ENCODE measurements at regions not wholly inside any gene's neighbourhood (a gene's known extent, or its start where the extent isn't known, plus 50 kb on each side); places are given as distances from the start of the nearest gene placed in this dataset.

- no peak for TF ChIP-seq CTCF (IDR thresholded peaks at IDR 0.05; ENCODE audit: borderline replicate concordance, extremely low read depth, insufficient read depth)
- H3K4me1 ChIP-seq (ENCODE audit: control insufficient read depth in 2 of 3, insufficient read depth in 2 of 3, low read depth in 1 of 3, low read length in 3 of 3): no peaks in the 10 kb centered on the region
- no peaks in the 10 kb centered on the region for H3K9me3 ChIP-seq (ENCODE audit: control insufficient read depth in 2 of 3, insufficient read depth in 1 of 3, low read length in 3 of 3)
- no peaks in the 10 kb centered on the region for H3K27me3 ChIP-seq (ENCODE audit: control insufficient read depth, insufficient read depth, low read length)
- FAIRE-seq (no peak), DNase-seq (no peak)
- no peak overlapping the region for H3K27ac ChIP-seq (ENCODE audit: low read depth in 2 of 2, low read length in 2 of 2)
- intact Hi-C loops (cut with DNase I): no loop called here
- H3K4me3 ChIP-seq (ENCODE audit: low read length in 3 of 3): no peak overlapping the region
- no peak overlapping the region for H3K9ac ChIP-seq (ENCODE audit: low read length in 3 of 3)
- H3K36me3 ChIP-seq (ENCODE audit: control insufficient read depth in 2 of 3, insufficient read depth in 3 of 3, low read length in 3 of 3): no peaks in the 10 kb centered on the region
Measured at GRCh38 chr14:84704601-84705000, 825.3 kb upstream of the FLRT2 start.

- no peak for TF ChIP-seq CTCF (IDR thresholded peaks at IDR 0.05; ENCODE audit: borderline replicate concordance, extremely low read depth, insufficient read depth)
- FAIRE-seq (no peak), DNase-seq (no peak)
- Histone ChIP-seq H3K4me1 (ENCODE audit: control insufficient read depth in 2 of 3, insufficient read depth in 2 of 3, low read depth in 1 of 3, low read length in 3 of 3) (no peaks in the 10 kb centered on the region), H3K27ac (ENCODE audit: low read depth in 2 of 2, low read length in 2 of 2) (no peak overlapping the region), H3K4me3 (ENCODE audit: low read length in 3 of 3) (no peak overlapping the region), H3K9me3 (ENCODE audit: control insufficient read depth in 2 of 3, insufficient read depth in 1 of 3, low read length in 3 of 3) (no peaks in the 10 kb centered on the region), H3K36me3 (ENCODE audit: control insufficient read depth in 2 of 3, insufficient read depth in 3 of 3, low read length in 3 of 3) (no peaks in the 10 kb centered on the region), H3K27me3 (ENCODE audit: control insufficient read depth, insufficient read depth, low read length) (no peaks in the 10 kb centered on the region), H3K9ac (ENCODE audit: low read length in 3 of 3) (no peak overlapping the region)
- intact Hi-C loops (cut with DNase I): no loop called here
Measured at GRCh38 chr14:84707830-84708229, 822.1 kb upstream of the FLRT2 start.

- FAIRE-seq (no peak), DNase-seq (no peak)
- H3K4me1 ChIP-seq (ENCODE audit: control insufficient read depth in 2 of 3, insufficient read depth in 2 of 3, low read depth in 1 of 3, low read length in 3 of 3): no peaks in the 10 kb centered on the region
- TF ChIP-seq CTCF (IDR thresholded peaks at IDR 0.05; ENCODE audit: borderline replicate concordance, extremely low read depth, insufficient read depth): no peak
- no peaks in the 10 kb centered on the region for H3K9me3 ChIP-seq (ENCODE audit: control insufficient read depth in 2 of 3, insufficient read depth in 1 of 3, low read length in 3 of 3)
- no peaks in the 10 kb centered on the region for H3K27me3 ChIP-seq (ENCODE audit: control insufficient read depth, insufficient read depth, low read length)
- H3K4me3 ChIP-seq (ENCODE audit: low read length in 3 of 3): no peak overlapping the region
- H3K9ac ChIP-seq (ENCODE audit: low read length in 3 of 3): no peak overlapping the region
- H3K36me3 ChIP-seq (ENCODE audit: control insufficient read depth in 2 of 3, insufficient read depth in 3 of 3, low read length in 3 of 3): no peaks in the 10 kb centered on the region
- H3K27ac ChIP-seq (ENCODE audit: low read depth in 2 of 2, low read length in 2 of 2): no peak overlapping the region
- intact Hi-C loops (cut with DNase I): no loop called here
Measured at GRCh38 chr14:84708865-84709264, 821.1 kb upstream of the FLRT2 start.

GRCh38 chr14:84726471-84726870 is 803.5 kb upstream of the FLRT2 start:
- TF ChIP-seq CTCF (IDR thresholded peaks at IDR 0.05; ENCODE audit: borderline replicate concordance, extremely low read depth, insufficient read depth): no peak
- DNase-seq (no peak), FAIRE-seq (no peak)
- intact Hi-C loops (cut with DNase I): no loop called here
- Histone ChIP-seq H3K4me1 (ENCODE audit: control insufficient read depth in 2 of 3, insufficient read depth in 2 of 3, low read depth in 1 of 3, low read length in 3 of 3) (no peaks in the 10 kb centered on the region), H3K27ac (ENCODE audit: low read depth in 2 of 2, low read length in 2 of 2) (no peak overlapping the region), H3K27me3 (ENCODE audit: control insufficient read depth, insufficient read depth, low read length) (no peaks in the 10 kb centered on the region), H3K4me3 (ENCODE audit: low read length in 3 of 3) (no peak overlapping the region), H3K9me3 (ENCODE audit: control insufficient read depth in 2 of 3, insufficient read depth in 1 of 3, low read length in 3 of 3) (no peaks in the 10 kb centered on the region), H3K36me3 (ENCODE audit: control insufficient read depth in 2 of 3, insufficient read depth in 3 of 3, low read length in 3 of 3) (no peaks in the 10 kb centered on the region), H3K9ac (ENCODE audit: low read length in 3 of 3) (no peak overlapping the region)

All from kidney (tissue), 13 donors.